NCI-H345 treated with DMSO at 0.1 percent for 48 hours (cell line): ENCODE measurements at regions not wholly inside any gene's neighbourhood (a gene's known extent, or its start where the extent isn't known, plus 50 kb on each side); places are given as distances from the start of the nearest gene placed in this dataset.

Experiments used
- DNase-seq: peaks from one replicate; lab custom pipeline; 2025; ENCODE audit not compliant: unreplicated experiment; lab: John Stamatoyannopoulos, UW

DNA sequence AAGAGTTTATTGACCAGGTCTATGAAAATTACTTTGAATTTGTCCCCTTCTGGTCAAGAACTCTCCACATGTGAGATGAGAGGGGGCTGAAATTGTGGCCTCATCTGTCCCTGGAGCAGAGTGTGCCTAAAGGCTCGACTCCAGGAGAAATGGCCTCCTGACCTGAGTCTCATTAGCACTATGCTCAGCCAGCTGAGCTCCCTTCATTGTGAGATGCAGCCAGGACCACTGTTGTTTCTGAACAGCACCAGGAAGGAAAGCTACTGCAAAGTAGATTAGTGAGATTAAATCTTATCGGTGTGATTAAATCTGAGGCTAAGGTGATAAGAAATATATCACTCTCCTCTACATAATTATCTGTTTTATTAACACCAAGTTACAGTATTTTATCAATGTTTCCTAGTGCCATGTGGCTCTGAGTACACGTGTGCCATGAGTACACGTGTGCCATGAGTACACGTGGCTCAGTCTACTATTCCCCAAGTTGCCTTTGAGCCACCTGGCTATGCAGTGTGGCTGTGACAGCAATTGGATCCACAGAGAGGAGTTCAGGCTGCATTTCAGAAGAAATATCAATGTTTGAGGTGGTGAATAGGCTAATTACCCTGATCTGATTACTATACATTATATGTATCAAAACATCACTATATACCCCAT lies 126.9 kb downstream of the IPMK start:
- DNase-seq, result no peak

DNA sequence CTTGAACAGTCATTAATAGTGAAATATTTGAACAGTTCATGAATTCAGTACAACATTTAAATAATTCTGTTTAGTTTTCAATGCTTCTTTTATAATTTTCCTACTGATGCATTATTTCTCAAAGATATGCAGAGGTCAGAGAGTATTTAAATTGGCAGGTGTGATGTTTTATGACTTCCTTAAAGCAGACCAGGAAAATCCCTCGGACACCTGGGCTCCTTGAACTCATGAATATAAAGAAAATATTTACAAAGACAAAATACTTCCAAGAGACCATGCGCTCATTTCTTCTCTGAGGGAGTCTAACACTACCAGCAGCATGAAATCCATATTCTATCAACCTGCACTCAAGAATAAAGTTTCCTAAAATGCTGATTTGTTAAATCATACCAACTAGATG lies 127.6 kb downstream of the IPMK start:
- no peak for DNase-seq

DNA sequence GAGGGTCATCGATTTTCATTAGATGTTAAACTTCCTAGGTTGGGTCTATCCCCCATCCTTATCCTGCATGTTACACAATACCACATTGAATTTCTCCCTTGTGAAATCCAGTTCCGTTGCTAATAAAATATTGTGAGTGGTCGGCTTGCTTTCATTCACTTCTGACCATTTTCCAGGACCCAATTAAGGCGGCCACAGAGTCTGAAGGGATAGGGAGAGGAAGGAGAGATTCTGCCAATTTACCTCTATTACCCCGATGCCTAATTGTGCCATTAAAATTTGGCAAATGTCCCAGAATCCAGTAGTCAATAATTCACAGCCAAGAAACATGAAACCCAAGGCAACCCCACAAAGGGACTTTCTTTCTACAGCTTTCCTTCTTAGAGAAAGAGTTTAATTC lies 129.9 kb downstream of the IPMK start:
- DNase-seq, result no peak

DNA sequence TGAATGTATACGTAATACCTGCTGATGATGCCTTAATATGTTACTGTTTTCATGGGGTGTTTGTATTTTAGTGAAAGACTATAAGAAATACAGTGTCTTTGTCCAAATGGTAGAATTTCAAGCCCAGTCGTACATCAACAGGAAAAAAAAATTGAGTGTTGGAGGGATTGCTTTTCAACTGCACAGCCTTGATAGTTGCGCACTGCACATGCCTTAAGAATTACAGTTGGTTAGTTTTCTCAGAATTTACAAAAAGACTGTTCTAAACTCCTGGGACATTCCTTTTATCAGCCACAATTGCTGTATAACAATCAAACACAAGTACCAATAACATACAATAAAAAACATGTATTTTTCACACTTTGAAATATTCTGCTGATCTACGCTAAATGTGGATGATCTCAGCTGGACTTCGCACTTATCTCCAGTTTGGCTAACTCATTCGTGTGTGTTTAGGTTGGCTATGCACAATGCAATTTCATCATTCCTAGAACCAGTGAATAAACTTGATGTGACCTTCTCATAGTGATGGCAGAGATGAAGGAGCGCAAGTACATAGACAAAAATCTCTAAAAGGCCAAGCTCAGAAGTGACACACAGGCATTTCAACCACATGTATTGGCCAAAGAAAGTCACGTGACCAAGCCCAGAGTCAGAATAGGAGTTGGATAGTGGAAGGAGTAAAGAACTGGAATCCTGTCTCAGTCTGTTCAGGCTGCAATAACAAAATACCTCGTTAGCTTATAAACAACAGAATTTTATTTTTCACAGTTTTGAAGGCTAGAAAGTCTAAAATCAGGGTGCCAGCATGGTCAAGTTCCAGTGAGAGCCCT lies 152.3 kb downstream of the IPMK start:
- no peak for DNase-seq

DNA sequence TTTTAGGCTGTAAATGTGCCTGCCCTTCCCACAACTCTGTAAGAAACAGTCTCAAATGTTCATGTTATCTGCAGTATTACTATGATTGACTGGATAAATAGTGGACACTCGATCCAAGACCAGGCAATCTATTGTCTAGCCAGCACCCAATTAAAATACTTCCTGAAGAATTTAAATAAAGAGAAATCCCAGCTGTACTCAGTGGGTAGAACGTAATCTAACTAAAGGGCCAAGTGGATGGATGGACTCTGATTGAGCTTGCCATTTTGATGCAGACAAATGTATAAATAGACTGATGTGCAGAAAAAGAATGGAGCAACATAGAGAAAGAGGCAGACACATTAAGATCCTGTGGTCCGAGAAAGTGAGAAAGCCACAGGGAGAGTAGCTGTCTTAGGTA lies 158.0 kb downstream of the IPMK start:
- no peak for DNase-seq

DNA sequence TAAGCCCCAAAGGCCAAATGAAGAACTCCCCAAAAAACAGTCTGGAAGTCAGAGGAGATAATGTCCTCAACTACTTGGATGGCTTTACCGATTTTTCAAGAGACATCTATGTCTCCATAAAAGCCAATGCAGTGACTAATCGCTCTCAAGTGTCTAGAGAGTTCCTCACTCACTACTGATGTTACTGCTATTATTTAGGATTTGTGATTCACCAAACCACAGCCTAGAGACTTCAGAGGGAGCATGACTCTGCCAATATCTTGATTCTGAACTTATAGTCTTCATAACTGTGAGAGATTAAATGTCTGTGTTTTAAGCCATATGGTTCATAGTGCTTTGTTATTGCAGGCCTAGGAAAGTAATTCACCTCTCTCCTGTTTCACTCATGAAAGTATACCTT lies 160.2 kb downstream of the IPMK start:
- DNase-seq, result no peak

DNA sequence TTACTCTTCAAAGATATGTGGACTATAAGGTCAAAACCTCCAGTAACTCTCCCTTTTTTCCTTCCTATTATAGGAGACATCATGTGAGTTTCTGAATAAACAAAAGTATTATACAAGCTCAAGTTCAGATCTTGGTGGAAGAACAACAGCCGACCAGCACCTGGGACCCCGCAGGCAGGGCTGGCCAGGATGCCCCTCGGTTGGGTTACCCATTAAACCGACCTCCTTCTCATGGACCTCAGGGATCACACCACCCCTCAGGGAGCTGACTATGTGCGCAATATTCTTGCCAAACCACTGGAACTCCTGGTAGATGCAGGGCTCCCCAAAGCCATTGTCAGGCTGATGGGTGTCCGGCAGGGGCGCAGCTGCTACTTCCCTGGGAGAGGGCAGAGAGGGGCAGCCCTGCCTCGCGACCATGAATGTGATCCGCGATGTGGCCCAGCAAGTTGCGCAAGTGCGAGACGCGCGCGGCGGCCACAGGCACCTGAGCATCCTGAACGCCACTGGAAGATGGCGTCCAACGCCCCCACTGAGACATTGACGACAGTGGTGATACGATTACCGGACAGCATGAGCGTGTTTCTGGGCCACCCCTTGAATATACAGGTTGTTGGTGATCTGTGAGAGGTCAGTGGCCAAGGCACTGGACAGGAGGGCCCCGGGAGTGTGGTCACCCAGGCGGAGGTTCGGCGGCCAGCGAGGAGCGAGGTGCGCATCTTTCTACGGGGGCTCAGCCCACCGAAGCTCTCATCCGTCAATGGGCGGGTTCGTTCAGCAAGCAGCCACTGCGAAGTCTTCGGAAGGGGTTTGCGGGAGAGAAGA lies 161.3 kb downstream of the IPMK start:
- DNase-seq, result no peak

DNA sequence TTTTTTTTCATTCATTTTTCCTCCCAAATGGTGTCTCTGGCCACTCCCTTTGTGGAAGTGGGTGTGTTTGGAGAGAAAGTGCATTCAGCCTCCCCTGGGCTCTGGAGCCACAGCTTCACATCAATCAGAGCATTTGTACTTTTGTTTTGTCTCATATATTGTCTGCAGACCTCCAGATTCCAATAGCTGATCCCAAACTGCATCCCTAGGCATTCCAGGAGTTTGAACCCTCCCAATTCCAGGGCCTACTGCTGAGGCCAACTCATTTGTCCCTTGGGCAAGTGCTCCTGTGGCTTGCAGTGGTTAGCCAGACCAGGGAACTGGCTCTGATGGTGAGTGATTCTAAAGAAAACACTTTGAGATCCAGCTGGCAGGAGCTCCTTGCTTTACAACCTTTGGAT lies 163.3 kb downstream of the IPMK start:
- no peak for DNase-seq

DNA sequence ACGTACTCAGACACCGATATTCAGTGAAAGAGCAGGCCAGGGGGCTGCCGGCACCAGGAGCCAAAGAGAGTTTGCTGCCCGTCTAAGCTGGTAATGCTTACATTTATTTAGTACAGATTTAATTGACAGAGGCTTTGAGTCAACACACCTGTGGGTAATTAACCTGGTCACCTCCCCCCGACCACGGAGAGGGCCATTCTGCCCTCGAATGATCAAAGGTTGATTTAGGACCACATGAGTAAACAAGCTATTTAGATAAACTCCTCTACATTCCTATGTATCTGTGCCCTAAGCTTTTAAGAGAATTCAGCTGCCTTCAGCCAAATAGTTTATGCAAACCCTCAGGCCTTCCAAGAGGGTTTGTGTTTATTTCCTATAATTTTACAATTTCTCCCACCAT lies 164.8 kb downstream of the IPMK start:
- DNase-seq, result no peak

DNA sequence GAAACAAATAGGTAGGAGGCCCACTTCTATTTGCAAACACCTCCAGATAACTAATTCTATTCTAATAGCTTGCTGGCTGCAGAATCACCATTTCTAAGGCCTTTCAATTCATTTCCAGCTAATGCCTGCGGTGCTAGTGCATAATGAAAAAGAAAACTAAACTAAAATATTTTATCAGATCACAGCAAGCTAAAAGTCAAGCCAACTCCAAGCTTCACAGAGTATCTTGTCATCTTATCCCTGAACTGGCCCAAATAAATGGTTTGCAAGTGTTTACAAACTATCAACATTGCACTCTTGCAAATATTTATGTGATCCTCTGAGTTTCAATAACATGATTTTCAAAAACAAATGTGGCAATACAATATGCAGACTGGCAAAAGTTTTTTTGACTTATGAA lies 166.0 kb downstream of the IPMK start:
- DNase-seq, result no peak

DNA sequence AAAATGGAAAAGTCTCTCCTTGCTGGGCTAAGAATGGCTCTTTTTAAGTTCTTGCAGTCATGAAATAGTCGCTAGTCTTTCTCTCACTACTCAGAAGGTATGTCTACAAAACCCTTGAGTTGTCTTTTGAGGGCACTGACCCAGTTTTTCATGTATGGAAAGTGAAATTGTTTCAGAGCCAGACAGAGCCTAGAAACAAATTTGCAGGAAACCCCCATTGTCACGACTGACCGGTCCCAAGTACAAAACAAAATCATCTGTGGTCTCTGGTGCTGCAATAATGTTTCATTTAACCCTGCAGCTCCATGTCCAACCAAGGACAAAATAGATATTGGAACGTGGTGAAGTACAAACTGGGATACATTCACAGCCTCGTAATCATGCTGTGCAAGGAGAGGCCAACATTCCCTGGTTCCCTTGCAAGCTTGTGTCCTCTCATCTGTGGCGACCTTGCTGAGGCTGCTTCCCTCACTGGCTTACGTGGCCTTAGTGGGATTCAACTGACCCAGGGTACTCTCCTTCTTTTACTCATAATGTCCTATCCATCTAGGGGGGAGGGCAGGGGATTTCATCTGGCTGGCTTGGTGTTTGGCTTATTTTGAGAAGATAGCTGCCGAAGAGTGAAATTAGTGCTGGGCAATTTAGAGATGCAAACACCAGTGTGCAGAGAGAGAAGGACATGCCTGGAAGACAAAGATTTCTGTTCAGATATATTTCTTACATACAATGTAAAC lies 172.5 kb downstream of the IPMK start:
- no peak for DNase-seq

DNA sequence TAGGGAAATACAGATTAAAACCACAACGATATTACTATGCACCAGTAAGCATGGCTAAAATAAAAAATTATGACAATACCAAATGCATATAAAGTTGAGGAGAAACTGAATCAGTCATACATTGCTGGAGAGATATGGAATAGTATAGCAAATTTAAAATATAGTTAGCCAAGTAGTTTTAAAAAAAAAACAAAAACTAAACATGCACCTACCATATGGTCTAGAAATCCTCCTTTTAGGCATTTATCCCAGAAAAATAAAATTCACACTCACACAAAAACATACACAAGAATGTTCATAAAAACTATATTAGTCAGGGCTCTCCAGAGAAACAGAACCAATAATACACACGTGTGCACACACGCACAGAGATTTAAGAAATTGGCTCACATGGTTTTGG lies 175.8 kb downstream of the IPMK start:
- DNase-seq, result no peak

DNA sequence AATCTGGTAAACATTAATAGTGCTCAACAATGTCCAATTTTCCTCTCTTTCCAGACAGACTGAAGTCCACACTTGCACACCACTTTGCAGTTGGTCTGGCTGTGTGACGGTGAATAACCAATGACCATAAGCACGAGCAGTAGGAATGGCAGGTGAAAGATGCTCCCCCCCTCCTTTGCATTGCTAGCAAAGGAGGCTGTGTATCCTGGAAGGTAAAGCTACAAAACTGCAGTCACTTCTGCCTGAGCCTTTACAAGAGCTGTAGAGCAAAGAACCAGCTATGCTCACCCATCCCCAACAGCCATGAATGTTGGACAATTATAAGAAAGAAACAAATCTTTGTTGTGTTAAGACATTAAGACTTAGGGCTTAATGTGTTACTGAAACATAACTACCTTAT lies 178.0 kb downstream of the IPMK start:
- DNase-seq, result no peak

DNA sequence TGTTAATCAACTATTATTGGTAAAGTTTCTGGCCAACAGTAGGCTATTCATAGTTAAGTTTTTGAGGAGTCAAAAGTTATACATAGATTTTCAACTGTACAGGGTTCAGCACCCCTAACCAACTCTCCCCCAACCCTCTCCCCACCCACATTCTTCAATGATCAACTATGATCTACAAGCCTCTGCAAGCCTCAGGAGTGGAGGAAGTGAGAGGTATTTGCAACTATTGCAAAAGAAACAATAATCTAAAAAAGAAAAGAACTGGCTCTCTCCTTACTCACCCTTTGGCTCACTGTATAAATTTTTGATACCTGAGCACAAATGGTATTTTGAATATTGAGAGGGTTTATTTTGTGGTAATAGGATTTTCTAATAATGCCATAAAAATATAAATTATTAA lies 179.8 kb downstream of the IPMK start:
- no peak for DNase-seq

DNA sequence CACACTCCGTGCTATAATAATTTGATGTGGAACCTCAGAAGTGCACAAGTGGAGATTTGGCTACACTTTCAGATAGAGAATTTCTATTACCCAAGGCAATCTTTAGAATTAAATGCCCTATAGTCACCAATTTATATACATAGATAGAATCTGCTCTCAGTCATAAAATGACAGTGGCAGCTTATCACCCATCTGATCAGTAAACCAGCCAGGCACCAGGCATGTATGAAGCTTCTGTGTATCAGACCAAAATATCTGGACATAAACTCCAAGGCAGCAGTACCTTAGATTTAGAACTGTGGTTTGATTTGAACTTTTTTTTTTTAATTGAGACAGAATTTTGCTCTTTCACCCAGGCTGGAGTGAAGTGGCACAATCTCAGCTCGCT lies 180.9 kb downstream of the IPMK start:
- no peak for DNase-seq

DNA sequence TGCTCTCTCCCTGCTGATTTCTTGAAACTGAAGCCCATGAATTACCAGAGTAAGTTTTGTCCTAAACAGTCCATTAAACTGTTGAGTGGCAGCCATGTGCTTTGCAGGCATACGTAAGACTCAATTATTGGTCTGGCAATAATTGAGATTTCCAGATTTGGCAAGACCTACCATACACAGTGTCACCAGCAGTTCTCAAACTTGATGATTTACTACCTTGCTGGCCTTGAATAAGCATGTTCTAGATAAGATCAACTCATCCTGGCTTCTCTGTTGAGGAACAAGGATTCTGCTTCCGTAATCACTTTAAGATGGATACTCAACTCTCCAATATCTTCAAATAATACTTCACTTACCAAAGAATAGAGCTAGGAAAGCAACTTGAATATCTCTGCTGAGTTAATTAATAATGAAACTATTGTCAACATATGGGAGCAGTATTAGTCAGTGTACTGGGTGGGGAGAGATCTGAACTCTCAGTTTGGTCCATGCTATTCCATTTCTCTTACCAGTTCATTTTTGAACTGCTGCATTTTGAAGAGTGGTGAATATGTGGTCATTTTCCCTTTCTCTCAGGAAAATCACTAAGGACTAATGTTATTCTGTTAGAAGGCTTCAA lies 181.4 kb downstream of the IPMK start:
- DNase-seq, result no peak

DNA sequence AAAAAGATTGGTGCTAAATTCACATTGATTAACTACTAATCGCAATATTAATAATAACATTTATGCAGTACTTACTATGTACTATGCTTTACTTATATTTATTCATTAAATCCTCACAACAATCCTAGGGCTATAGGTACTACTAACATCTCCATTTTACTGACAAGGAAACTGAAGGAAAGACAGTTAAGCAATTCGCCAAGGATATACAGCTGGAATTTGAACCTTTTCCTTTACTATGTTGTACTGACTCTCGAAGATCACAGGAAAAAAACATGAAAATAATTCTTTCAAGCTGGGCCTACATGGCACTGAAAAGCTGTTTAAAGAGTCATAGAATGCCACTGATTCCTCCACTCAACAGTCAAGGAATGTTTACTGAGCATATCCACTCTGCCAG lies 185.4 kb downstream of the IPMK start:
- DNase-seq, result no peak

DNA sequence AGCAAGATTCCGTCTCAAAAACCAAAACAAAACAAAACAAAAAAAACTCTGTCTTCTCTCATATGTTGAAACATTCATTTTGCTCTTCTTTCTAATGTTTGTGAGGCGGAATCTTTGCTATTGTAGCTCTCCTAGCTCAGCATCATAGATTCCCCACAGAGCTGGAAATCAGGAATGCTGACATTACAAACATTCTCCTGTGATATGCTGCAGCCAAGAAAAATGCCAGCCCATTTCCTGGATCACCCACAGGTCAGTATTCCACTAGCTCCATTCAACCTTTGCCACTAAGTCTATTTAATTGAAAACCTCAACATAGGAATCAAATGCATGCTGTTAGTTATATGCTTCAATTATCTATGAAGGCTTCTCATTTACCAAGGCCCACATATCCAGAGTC lies 186.3 kb downstream of the IPMK start:
- no peak for DNase-seq

DNA sequence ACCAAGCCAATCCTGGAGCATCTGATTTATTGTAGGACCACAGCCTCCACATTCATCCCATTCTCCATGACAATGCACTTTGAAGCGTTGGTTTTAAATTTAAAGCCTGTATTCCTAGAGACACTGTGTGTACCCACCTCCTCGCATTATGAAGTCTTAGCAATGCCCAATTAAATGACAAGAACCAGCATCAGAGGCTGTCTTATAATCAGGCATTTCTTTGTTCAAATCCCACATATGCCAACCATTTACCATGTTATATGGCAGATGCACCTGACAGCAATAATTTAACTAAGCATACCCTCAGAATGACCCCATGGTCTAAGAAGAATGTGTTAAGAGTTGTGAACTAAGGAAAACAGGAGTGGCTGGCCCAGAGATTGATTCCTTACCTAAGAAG lies 188.2 kb downstream of the IPMK start:
- no peak for DNase-seq

DNA sequence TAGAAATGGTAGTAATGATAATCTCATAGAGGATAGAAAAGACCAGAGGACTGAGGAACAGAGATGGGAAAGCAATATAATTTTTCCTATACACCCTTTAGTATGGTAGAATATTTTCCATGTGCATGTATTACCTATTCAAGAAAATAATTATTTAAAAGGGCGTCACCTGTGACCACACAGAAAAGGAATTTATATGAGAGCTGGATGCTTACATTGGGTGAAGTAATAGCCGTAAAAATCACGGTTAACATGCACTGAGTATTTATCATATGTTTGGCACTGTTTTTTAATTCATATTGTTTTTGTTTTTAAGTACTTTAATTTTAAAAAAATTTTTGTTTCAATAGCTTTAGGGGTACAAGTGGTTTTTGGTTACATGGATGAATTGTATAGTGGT lies 195.1 kb downstream of the IPMK start:
- no peak for DNase-seq

DNA sequence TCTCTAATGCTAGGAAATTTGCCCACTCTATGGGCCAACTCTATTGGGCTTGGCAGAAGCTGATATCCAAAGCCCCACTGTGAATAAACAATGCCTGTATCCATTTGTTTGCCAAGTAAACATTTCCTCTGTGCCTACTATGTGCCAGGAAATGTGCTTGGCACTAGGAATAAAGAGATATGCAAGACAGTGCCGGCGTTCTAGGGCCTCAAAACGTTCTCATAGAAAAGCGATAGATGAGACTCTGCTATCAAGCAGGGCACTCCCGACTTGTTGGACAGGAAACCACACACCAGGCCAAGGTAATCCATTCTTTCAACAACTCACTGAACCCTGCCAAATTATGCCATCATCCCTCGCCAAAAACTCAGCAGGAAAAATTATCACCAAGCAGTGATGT lies 196.7 kb downstream of the IPMK start:
- no peak for DNase-seq
